PC-9 (cell line): ENCODE measurements at regions not wholly inside any gene's neighbourhood (a gene's known extent, or its start where the extent isn't known, plus 50 kb on each side); places are given as distances from the start of the nearest gene placed in this dataset.

Source experiments
- BruUV-seq: library from RNA; stranded (reverse); fragments of 400-500 nt; replicated peaks from 2 replicates; lab custom pipeline; 2021; lab: Mats Ljungman, UMichigan
- CTCF ChIA-PET: fragments of 300-600 bp; sonication (Branson Sonifier 250); formaldehyde crosslinking; loops from one replicate; lab custom pipeline; 2022; ENCODE audit warnings: antibody characterized with exemption; lab: Charles Lee
- POLR2A ChIA-PET: fragments of 300-600 bp; sonication (Branson Sonifier 250); formaldehyde crosslinking; loops from one replicate; lab custom pipeline; 2022; ENCODE audit warnings: antibody characterized with exemption; ENCODE audit not compliant: unreplicated experiment; lab: Charles Lee
- DNase-seq, 2 experiments: peaks; one replicate each; pipeline versions ENCODE4 v3.0.0 to v3.0.0-alpha.2; 2015 to 2022; ENCODE audit warnings: mixed read lengths in 1 of 2
- H2AFZ ChIP-seq: fragments of 200-600 bp; sonication (generic); 2 replicates; pipeline ENCODE4 v1.8.1; 2017; ENCODE audit warnings: antibody characterized with exemption
- H3F3A ChIP-seq: fragments of 200-600 bp; sonication (generic); 2 replicates; pipeline ENCODE4 v1.8.1; 2017; ENCODE audit warnings: antibody characterized with exemption, mild to moderate bottlenecking, low read depth; ENCODE audit not compliant: insufficient read depth
- H3K27ac ChIP-seq: fragments of 200-600 bp; sonication (generic); 2 replicates; pipeline ENCODE4 v1.6.1; 2016; ENCODE audit warnings: mixed run types
- H3K27me3 ChIP-seq: fragments of 200-600 bp; sonication (generic); 2 replicates; pipeline ENCODE4 v1.6.1; 2016; ENCODE audit warnings: low read depth, mixed run types; ENCODE audit not compliant: insufficient read depth
- H3K36me3 ChIP-seq: fragments of 200-600 bp; sonication (generic); 2 replicates; pipeline ENCODE4 v1.6.1; 2016; ENCODE audit warnings: low read depth, mixed run types
- H3K4me1 ChIP-seq: fragments of 200-600 bp; sonication (generic); replicated peaks from 2 replicates; pipeline ENCODE4 v1.6.1; 2016; ENCODE audit warnings: mixed run types; ENCODE audit not compliant: insufficient read depth
- H3K4me2 ChIP-seq: fragments of 200-600 bp; sonication (generic); 2 replicates; pipeline ENCODE4 v1.6.1; 2017; ENCODE audit warnings: mixed run types
- H3K4me3 ChIP-seq: fragments of 200-600 bp; sonication (generic); 2 replicates; pipeline ENCODE4 v1.6.1; 2016; ENCODE audit warnings: mixed run types
- H3K79me2 ChIP-seq: fragments of 200-600 bp; sonication (generic); 2 replicates; pipeline ENCODE4 v1.6.1; 2017; ENCODE audit warnings: low read depth, mixed run types
- H3K9me2 ChIP-seq: fragments of 200-600 bp; sonication (generic); 2 replicates; pipeline ENCODE4 v1.8.1; 2017; ENCODE audit warnings: mild to moderate bottlenecking; ENCODE audit not compliant: insufficient read depth
- H3K9me3 ChIP-seq: fragments of 200-600 bp; sonication (generic); 2 replicates; pipeline ENCODE4 v1.8.1; 2016; ENCODE audit warnings: low read depth; ENCODE audit not compliant: insufficient read depth
- H4K20me1 ChIP-seq: fragments of 200-600 bp; sonication (generic); 2 replicates; pipeline ENCODE4 v1.8.1; 2017; ENCODE audit not compliant: insufficient read depth
- CTCF ChIP-seq: fragments of 200-600 bp; sonication (generic); conservative IDR thresholded peaks from 2 replicates; pipeline ENCODE4 v1.6.1; 2017; ENCODE audit warnings: mixed run types, antibody characterized with exemption, mild to moderate bottlenecking, moderate library complexity
- EZH2 ChIP-seq: fragments of 200-600 bp; sonication (generic); IDR thresholded peaks from 2 replicates; pipeline ENCODE4 v1.8.0; 2017; ENCODE audit warnings: antibody characterized with exemption, low read depth
- intact Hi-C: fragments of 100-400 bp; cut with micrococcal nuclease; formaldehyde crosslinking; loops from one replicate; pipeline ENCODE4 v1.10.0; 2022; ENCODE audit not compliant: unreplicated experiment

- ChIA-PET POLR2A (no interaction called here), CTCF (no interaction called here)
- H3K4me1 ChIP-seq: no peaks in the 10 kb centered on the region
- H3K9me3 ChIP-seq: no peaks in the 10 kb centered on the region
- intact Hi-C loops: no loop called here
- TF ChIP-seq EZH2 (no peak), CTCF (no peak)
- H3K4me2 ChIP-seq: no peak overlapping the region
- H3K27me3 ChIP-seq: no peaks in the 10 kb centered on the region
- no peaks in the 10 kb centered on the region for H3F3A ChIP-seq
- H2AFZ ChIP-seq: no peak overlapping the region
- no peak overlapping the region for H3K4me3 ChIP-seq
- H3K9me2 ChIP-seq: no peaks in the 10 kb centered on the region
- H3K79me2 ChIP-seq: no peaks in the 10 kb centered on the region
- H4K20me1 ChIP-seq: no peaks in the 10 kb centered on the region
- no peak overlapping the region for H3K27ac ChIP-seq
- BruUV-seq: no TSS peak
- no peak for DNase-seq
- no peaks in the 10 kb centered on the region for H3K36me3 ChIP-seq
Measured at GRCh38 chr11:33410086-33410765, 153.0 kb downstream of the HIPK3 start.
